CD4-positive, alpha-beta T cell treated with Interleukin-6 for 4 hours (primary cell): ENCODE measurements at regions not wholly inside any gene's neighbourhood (a gene's known extent, or its start where the extent isn't known, plus 50 kb on each side); places are given as distances from the start of the nearest gene placed in this dataset.
A peak's percentile ranks its signal among the peaks of the same experiment; 100 is the strongest.

Source experiments
- DNase-seq: peaks from one replicate; pipeline ENCODE4 v3.0.0-alpha.2; 2020; ENCODE audit warnings: mixed read lengths

GRCh38 chr19:28878862-28879566 is 333.9 kb downstream of the UQCRFS1 start:
- DNase-seq = peak; percentile 46

- DNase-seq = no peak
Observed at GRCh38 chr19:28876609-28877123, 336.3 kb downstream of the UQCRFS1 start.

GRCh38 chr19:28874742-28875141 is 338.2 kb downstream of the UQCRFS1 start:
- DNase-seq = no peak

- no peak for DNase-seq
Observed at GRCh38 chr19:28873301-28873700, 339.6 kb downstream of the UQCRFS1 start.

GRCh38 chr19:28871099-28871725 is 341.7 kb downstream of the UQCRFS1 start:
- no peak for DNase-seq

GRCh38 chr19:28869459-28869858 is 343.5 kb downstream of the UQCRFS1 start:
- no peak for DNase-seq

- DNase-seq = no peak
Observed at GRCh38 chr19:28868836-28869235, 344.1 kb downstream of the UQCRFS1 start.

GRCh38 chr19:28867978-28868377 is 345.0 kb downstream of the UQCRFS1 start:
- DNase-seq = no peak

GRCh38 chr19:28864577-28865042 is 348.3 kb downstream of the UQCRFS1 start:
- DNase-seq = no peak

GRCh38 chr19:28864024-28864503 is 348.9 kb downstream of the UQCRFS1 start:
- no peak for DNase-seq

GRCh38 chr19:28862238-28862637 is 350.7 kb downstream of the UQCRFS1 start:
- DNase-seq = no peak

- DNase-seq = no peak
Observed at GRCh38 chr19:28859811-28860210, 353.1 kb downstream of the UQCRFS1 start.

- no peak for DNase-seq
Observed at GRCh38 chr19:28858933-28859332, 354.0 kb downstream of the UQCRFS1 start.

GRCh38 chr19:28857967-28858366 is 355.0 kb downstream of the UQCRFS1 start:
- DNase-seq = no peak

- DNase-seq = no peak
Observed at GRCh38 chr19:28855216-28855615, 357.7 kb downstream of the UQCRFS1 start.

- no peak for DNase-seq
Observed at GRCh38 chr19:28847468-28847867, 365.5 kb downstream of the UQCRFS1 start.

- no peak for DNase-seq
Observed at GRCh38 chr19:28846094-28846812, 366.7 kb downstream of the UQCRFS1 start.

GRCh38 chr19:28843761-28844492 is 369.0 kb downstream of the UQCRFS1 start:
- no peak for DNase-seq

- no peak for DNase-seq
Observed at GRCh38 chr19:28841531-28841930, 371.4 kb downstream of the UQCRFS1 start.

- DNase-seq = no peak
Observed at GRCh38 chr19:28840891-28841290, 372.1 kb downstream of the UQCRFS1 start.

- no peak for DNase-seq
Observed at GRCh38 chr19:28839455-28839854, 373.5 kb downstream of the UQCRFS1 start.

- DNase-seq = no peak
Observed at GRCh38 chr19:28838909-28839308, 374.0 kb downstream of the UQCRFS1 start.

GRCh38 chr19:28836421-28836820 is 376.5 kb downstream of the UQCRFS1 start:
- no peak for DNase-seq
